HepG2 (cell line): ENCODE measurements at regions not wholly inside any gene's neighbourhood (a gene's known extent, or its start where the extent isn't known, plus 50 kb on each side); places are given as distances from the start of the nearest gene placed in this dataset.

Source experiments
- ATAC-seq: fragments of 200-7000 bp; cut with Tn5 transposase; 3 replicates; pipeline ENCODE4 v1.9.1; 2020; ENCODE audit warnings: mild to moderate bottlenecking, moderate library complexity
- BruUV-seq: library from RNA; stranded (reverse); fragments of 400-500 nt; replicated peaks from 2 replicates; lab custom pipeline; 2021; lab: Mats Ljungman, UMichigan
- CTCF ChIA-PET: fragments of 300-600 bp; formaldehyde crosslinking; extraction: SDS; loops from one replicate; lab custom pipeline; 2021; ENCODE audit warnings: low total read pairs, inconsistent platforms, low intra/inter-chr PET ratio; lab: Yijun Ruan, JAX
- POLR2A ChIA-PET: fragments of 350-600 bp; sonication (Branson Sonifier 250); formaldehyde crosslinking; loops from one replicate; lab custom pipeline; 2020; ENCODE audit warnings: antibody characterized with exemption, inconsistent platforms; lab: Yijun Ruan, JAX
- DNase-seq: peaks from one replicate; pipeline ENCODE4 v3.0.0-alpha.2; 2015; ENCODE audit warnings: low spot score
- FAIRE-seq: peaks from 3 replicates; lab custom pipeline; 2011; peaks lifted over from hg19 to GRCh38; lab: Jason Lieb, UNC
- H2AFZ ChIP-seq: one replicate; pipeline ENCODE4 v1.6.1; 2011; ENCODE audit warnings: low read length, inconsistent platforms
- H3K27ac ChIP-seq: fragments of 300-600 bp; 3 replicates; pipeline ENCODE4 v1.8.0; 2011; ENCODE audit warnings: mixed run types, mild to moderate bottlenecking, mixed read lengths, low read length, inconsistent platforms; ENCODE audit not compliant: insufficient read depth; ENCODE audit errors: extremely low read length
- H3K27me3 ChIP-seq, 2 experiments: fragments of 200-600 bp in 1 of 2; 2 replicates in 1 of 2; 3 replicates in 1 of 2; pipeline versions ENCODE4 v1.6.0 to v1.8.0; 2011; ENCODE audit warnings: low read length in 2 of 2, mild to moderate bottlenecking in 2 of 2, moderate library complexity in 2 of 2, inconsistent platforms in 1 of 2; ENCODE audit not compliant: insufficient read depth in 2 of 2, control insufficient read depth in 1 of 2
- H3K36me3 ChIP-seq, 2 experiments: fragments of 200-600 bp in 1 of 2; replicated peaks in 1 of 2; 2 replicates in 1 of 2; 3 replicates in 1 of 2; pipeline versions ENCODE4 v1.5.1 to v1.8.0; 2011; ENCODE audit warnings: low read length in 2 of 2, inconsistent platforms in 1 of 2; ENCODE audit not compliant: insufficient read depth in 2 of 2, control insufficient read depth in 1 of 2
- H3K4me1 ChIP-seq: 2 replicates; pipeline ENCODE4 v1.5.1; 2012; ENCODE audit warnings: low read length, inconsistent platforms; ENCODE audit not compliant: insufficient read depth
- H3K4me2 ChIP-seq: 2 replicates; pipeline ENCODE4 v1.6.0; 2011; ENCODE audit warnings: low read depth, low read length, inconsistent platforms
- H3K4me3 ChIP-seq, 3 experiments: fragments of 200-600 bp in 1 of 3; sonication (generic), shearing (Covaris generic) in 1 of 3; replicated peaks in 1 of 3; 2 replicates each; pipeline ENCODE4 v1.5.1; 2011 to 2016; ENCODE audit warnings: low read length in 3 of 3, inconsistent platforms in 2 of 3, low read depth in 2 of 3, mild to moderate bottlenecking in 2 of 3, control low read depth in 1 of 3, mixed read lengths in 1 of 3; ENCODE audit not compliant: insufficient read depth in 1 of 3
- H3K79me2 ChIP-seq: one replicate; pipeline ENCODE4 v1.6.1; 2011; ENCODE audit warnings: low read length, inconsistent platforms; ENCODE audit not compliant: insufficient read depth
- H3K9ac ChIP-seq: 2 replicates; pipeline ENCODE4 v1.6.0; 2011; ENCODE audit warnings: mild to moderate bottlenecking, low read depth, low read length, inconsistent platforms; ENCODE audit not compliant: insufficient read depth
- H3K9me3 ChIP-seq: 2 replicates; pipeline ENCODE4 v1.5.1; 2012; ENCODE audit warnings: mild to moderate bottlenecking, low read length
- H4K20me1 ChIP-seq: 2 replicates; pipeline ENCODE4 v1.6.0; 2011; ENCODE audit warnings: inconsistent platforms, mild to moderate bottlenecking, low read length, moderate library complexity; ENCODE audit not compliant: insufficient read depth
- EP300 ChIP-seq, 3 experiments: sonication (generic) in 1 of 3; formaldehyde crosslinking in 1 of 3; IDR thresholded peaks; 2 replicates each; pipeline versions ENCODE4 v1.5.1 to v1.6.1; 2011 to 2020; ENCODE audit warnings: low read depth in 2 of 3, low read length in 2 of 3, borderline replicate concordance in 1 of 3, improper control_type of control experiment in 1 of 3, mild to moderate bottlenecking in 1 of 3, missing genetic modification reagents in 1 of 3, moderate library complexity in 1 of 3
- FIP1L1 ChIP-seq: fragments of 200-400 bp; formaldehyde crosslinking; IDR thresholded peaks from 2 replicates; pipeline ENCODE4 v1.6.1; 2018; ENCODE audit warnings: low read depth, mild to moderate bottlenecking, low read length, moderate library complexity, borderline replicate concordance; ENCODE audit not compliant: insufficient read depth
- IRX3 ChIP-seq: sonication (generic); formaldehyde crosslinking; IDR thresholded peaks from 2 replicates; pipeline ENCODE4 v1.8.1; 2023; ENCODE audit warnings: mild to moderate bottlenecking, low read depth, missing genetic modification reagents, borderline replicate concordance
- MAZ ChIP-seq, 2 experiments: sonication (generic) in 1 of 2; formaldehyde crosslinking in 1 of 2; IDR thresholded peaks; 2 replicates each; pipeline versions ENCODE4 v1.5.0 to v1.6.1; 2012 to 2020; ENCODE audit warnings: low read depth in 2 of 2, mild to moderate bottlenecking in 2 of 2, borderline replicate concordance in 1 of 2, improper control_type of control experiment in 1 of 2, low read length in 1 of 2, missing genetic modification reagents in 1 of 2, moderate library complexity in 1 of 2
- MTA3 ChIP-seq: sonication (generic); formaldehyde crosslinking; IDR thresholded peaks from 2 replicates; pipeline ENCODE4 v1.4.0; 2020; ENCODE audit warnings: missing genetic modification reagents
- NFE2 ChIP-seq: sonication (generic); formaldehyde crosslinking; IDR thresholded peaks from 2 replicates; pipeline ENCODE4 v1.4.0; 2020; ENCODE audit warnings: missing genetic modification reagents
- RAD21 ChIP-seq: fragments of 450-650 bp; formaldehyde crosslinking; IDR thresholded peaks from 2 replicates; pipeline ENCODE4 v1.5.0; 2020; ENCODE audit warnings: mild to moderate bottlenecking
- SMARCC2 ChIP-seq: fragments of 450-650 bp; IDR thresholded peaks from 2 replicates; pipeline ENCODE4 v1.6.1; 2017; ENCODE audit warnings: antibody characterized with exemption, mild to moderate bottlenecking
- SMC3 ChIP-seq: IDR thresholded peaks from 2 replicates; pipeline ENCODE4 v1.6.1; 2011; ENCODE audit warnings: low read length, improper control_type of control experiment
- TBP ChIP-seq: sonication (generic); formaldehyde crosslinking; IDR thresholded peaks from 2 replicates; pipeline ENCODE4 v1.5.0; 2020; ENCODE audit warnings: missing genetic modification reagents
- ZFP41 ChIP-seq: sonication (generic); formaldehyde crosslinking; IDR thresholded peaks from 2 replicates; pipeline ENCODE4 v1.4.0; 2020; ENCODE audit warnings: mild to moderate bottlenecking, missing genetic modification reagents, borderline replicate concordance
- ZNF678 ChIP-seq: sonication (generic); formaldehyde crosslinking; IDR thresholded peaks from 2 replicates; pipeline ENCODE4 v1.4.0; 2020; ENCODE audit warnings: mild to moderate bottlenecking, missing genetic modification reagents
- ZNF841 ChIP-seq: sonication (generic); formaldehyde crosslinking; IDR thresholded peaks from 2 replicates; pipeline ENCODE4 v1.8.1; 2023; ENCODE audit warnings: missing genetic modification reagents, borderline replicate concordance
- WGBS: methylation state at CpG from one replicate; pipeline ENCODE4 v1.1.6; 2017; ENCODE audit warnings: low lambda C conversion rate; 5-methylcytosine and 5-hydroxymethylcytosine counted together
- in situ Hi-C: cut with HindIII; loops from 2 replicates; pipeline ENCODE4 v1.10.0; 2017; ENCODE audit warnings: low pct_unique_long_range_greater_than_20kb; ENCODE audit not compliant: extremely low pct_ligation_motif_present
- intact Hi-C: fragments of 100-400 bp; cut with micrococcal nuclease; formaldehyde crosslinking; loops from one replicate; pipeline ENCODE4 v1.10.0; 2022; ENCODE audit not compliant: unreplicated experiment
- TF ChIP-seq, protein P1 (sequence below): sonication (generic); formaldehyde crosslinking; IDR thresholded peaks from 2 replicates; pipeline ENCODE4 v1.9.0; 2021; ENCODE audit warnings: missing genetic modification reagents, mild to moderate bottlenecking, borderline replicate concordance
- TF ChIP-seq, protein P2 (sequence below): sonication (generic); formaldehyde crosslinking; IDR thresholded peaks from 2 replicates; pipeline ENCODE4 v1.5.1; 2020; ENCODE audit warnings: missing genetic modification reagents, mild to moderate bottlenecking, borderline replicate concordance
- TF ChIP-seq, protein P3 (sequence below): IDR thresholded peaks from 2 replicates; pipeline ENCODE4 v1.6.1; 2012; ENCODE audit warnings: low read length, improper control_type of control experiment

DNA sequence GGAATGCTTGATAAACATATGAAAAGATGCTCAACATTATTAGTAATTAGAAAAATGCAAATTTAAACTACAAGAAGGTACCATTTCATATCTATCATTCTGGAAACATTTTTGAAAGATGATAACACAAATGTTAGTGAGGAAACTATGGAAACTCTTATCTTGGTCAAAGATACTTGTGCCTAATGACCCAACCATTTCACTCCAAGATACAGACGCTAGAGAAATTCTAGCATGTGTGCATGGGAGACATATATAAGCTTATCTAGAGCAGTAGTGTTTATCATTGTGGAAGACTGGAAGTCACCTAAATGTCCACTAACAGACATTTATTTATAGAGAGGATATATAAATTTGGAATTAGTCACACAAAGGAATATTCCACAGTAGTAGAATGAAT, 143.1 kb upstream of the HMGA2 start:
- Histone ChIP-seq H3K4me3 (no peak overlapping the region), H3K27ac (no peak overlapping the region), H4K20me1 (no peaks in the 10 kb centered on the region), H3K4me2 (no peak overlapping the region), H3K36me3 (no peaks in the 10 kb centered on the region), H3K9ac (no peak overlapping the region), H3K4me1 (no peaks in the 10 kb centered on the region), H2AFZ (no peak overlapping the region), H3K79me2 (no peaks in the 10 kb centered on the region), H3K27me3 (no peaks in the 10 kb centered on the region; a peak in 2 of 5 replicates), H3K9me3 (no peaks in the 10 kb centered on the region)
- DNase-seq, result no peak
- in situ Hi-C loops (loop anchor here (25.0 kb wide), 1 partner anchor 369 kb away; no protein-coding TSS in a partner anchor), intact Hi-C loops (no loop called here)
- no TSS peak for BruUV-seq
- ChIA-PET CTCF (no interaction called here), POLR2A (no interaction called here)
- 6% methylated on average over 1 of the region's 1 CpG for WGBS
- no peak for FAIRE-seq
- no peak for ATAC-seq
- TF ChIP-seq NFE2 (CRISPR knock-in tag) (no peak), SMARCC2 (no peak), EP300 (IDR thresholded peaks at IDR 0.05; ENCODE audit: low read depth in 2 of 2, low read length in 2 of 2) (no peak), EP300 (CRISPR knock-in tag; IDR thresholded peaks at IDR 0.05; ENCODE audit: borderline replicate concordance) (no peak), ZFP41 (no peak), MTA3 (CRISPR knock-in tag) (no peak), MAZ (IDR thresholded peaks at IDR 0.05; ENCODE audit: borderline replicate concordance, low read depth, low read length) (no peak), MAZ (CRISPR knock-in tag; IDR thresholded peaks at IDR 0.05; ENCODE audit: low read depth) (no peak), RAD21 (CRISPR knock-in tag) (no peak), FIP1L1 (no peak), TBP (CRISPR knock-in tag) (no peak), SMC3 (no peak), ZNF841 (CRISPR knock-in tag) (no peak), ZNF678 (no peak), IRX3 (CRISPR knock-in tag) (no peak)
- TF ChIP-seq, protein P1, sequence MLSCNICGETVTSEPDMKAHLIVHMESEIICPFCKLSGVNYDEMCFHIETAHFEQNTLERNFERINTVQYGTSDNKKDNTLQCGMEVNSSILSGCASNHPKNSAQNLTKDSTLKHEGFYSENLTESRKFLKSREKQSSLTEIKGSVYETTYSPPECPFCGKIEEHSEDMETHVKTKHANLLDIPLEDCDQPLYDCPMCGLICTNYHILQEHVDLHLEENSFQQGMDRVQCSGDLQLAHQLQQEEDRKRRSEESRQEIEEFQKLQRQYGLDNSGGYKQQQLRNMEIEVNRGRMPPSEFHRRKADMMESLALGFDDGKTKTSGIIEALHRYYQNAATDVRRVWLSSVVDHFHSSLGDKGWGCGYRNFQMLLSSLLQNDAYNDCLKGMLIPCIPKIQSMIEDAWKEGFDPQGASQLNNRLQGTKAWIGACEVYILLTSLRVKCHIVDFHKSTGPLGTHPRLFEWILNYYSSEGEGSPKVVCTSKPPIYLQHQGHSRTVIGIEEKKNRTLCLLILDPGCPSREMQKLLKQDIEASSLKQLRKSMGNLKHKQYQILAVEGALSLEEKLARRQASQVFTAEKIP (CRISPR knock-in tag), result no peak
- TF ChIP-seq, protein P2, sequence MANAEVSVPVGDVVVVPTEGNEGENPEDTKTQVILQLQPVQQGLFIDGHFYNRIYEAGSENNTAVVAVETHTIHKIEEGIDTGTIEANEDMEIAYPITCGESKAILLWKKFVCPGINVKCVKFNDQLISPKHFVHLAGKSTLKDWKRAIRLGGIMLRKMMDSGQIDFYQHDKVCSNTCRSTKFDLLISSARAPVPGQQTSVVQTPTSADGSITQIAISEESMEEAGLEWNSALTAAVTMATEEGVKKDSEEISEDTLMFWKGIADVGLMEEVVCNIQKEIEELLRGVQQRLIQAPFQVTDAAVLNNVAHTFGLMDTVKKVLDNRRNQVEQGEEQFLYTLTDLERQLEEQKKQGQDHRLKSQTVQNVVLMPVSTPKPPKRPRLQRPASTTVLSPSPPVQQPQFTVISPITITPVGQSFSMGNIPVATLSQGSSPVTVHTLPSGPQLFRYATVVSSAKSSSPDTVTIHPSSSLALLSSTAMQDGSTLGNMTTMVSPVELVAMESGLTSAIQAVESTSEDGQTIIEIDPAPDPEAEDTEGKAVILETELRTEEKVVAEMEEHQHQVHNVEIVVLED (CRISPR knock-in tag), result no peak
- TF ChIP-seq, protein P3, sequence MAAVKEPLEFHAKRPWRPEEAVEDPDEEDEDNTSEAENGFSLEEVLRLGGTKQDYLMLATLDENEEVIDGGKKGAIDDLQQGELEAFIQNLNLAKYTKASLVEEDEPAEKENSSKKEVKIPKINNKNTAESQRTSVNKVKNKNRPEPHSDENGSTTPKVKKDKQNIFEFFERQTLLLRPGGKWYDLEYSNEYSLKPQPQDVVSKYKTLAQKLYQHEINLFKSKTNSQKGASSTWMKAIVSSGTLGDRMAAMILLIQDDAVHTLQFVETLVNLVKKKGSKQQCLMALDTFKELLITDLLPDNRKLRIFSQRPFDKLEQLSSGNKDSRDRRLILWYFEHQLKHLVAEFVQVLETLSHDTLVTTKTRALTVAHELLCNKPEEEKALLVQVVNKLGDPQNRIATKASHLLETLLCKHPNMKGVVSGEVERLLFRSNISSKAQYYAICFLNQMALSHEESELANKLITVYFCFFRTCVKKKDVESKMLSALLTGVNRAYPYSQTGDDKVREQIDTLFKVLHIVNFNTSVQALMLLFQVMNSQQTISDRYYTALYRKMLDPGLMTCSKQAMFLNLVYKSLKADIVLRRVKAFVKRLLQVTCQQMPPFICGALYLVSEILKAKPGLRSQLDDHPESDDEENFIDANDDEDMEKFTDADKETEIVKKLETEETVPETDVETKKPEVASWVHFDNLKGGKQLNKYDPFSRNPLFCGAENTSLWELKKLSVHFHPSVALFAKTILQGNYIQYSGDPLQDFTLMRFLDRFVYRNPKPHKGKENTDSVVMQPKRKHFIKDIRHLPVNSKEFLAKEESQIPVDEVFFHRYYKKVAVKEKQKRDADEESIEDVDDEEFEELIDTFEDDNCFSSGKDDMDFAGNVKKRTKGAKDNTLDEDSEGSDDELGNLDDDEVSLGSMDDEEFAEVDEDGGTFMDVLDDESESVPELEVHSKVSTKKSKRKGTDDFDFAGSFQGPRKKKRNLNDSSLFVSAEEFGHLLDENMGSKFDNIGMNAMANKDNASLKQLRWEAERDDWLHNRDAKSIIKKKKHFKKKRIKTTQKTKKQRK, result no peak
